ENCODE measurements at regions not wholly inside any gene's neighbourhood (a gene's known extent, or its start where the extent isn't known, plus 50 kb on each side); places are given as distances from the start of the nearest gene placed in this dataset.
A peak's percentile ranks its signal among the peaks of the same experiment; 100 is the strongest.

- Histone ChIP-seq H4K20me1 (ENCODE audit: insufficient read depth, low read length) (no peaks in the 10 kb centered on the region), H3K36me3 (replicated peaks in 1 of 2; ENCODE audit: control insufficient read depth in 1 of 2, insufficient read depth in 2 of 2, low read length in 2 of 2) (no peaks in the 10 kb centered on the region), H3K79me2 (ENCODE audit: insufficient read depth, low read length) (no peaks in the 10 kb centered on the region), H2AFZ (ENCODE audit: insufficient read depth, low read depth, low read length, poor library complexity, severe bottlenecking) (no peak overlapping the region), H3K4me1 (ENCODE audit: control insufficient read depth in 1 of 2, insufficient read depth in 2 of 2, low read length in 2 of 2) (no peaks in the 10 kb centered on the region), H3K27me3 (ENCODE audit: control insufficient read depth in 2 of 2, insufficient read depth in 2 of 2, low read length in 2 of 2) (peaks cover 93 to 100% of the 10 kb centered on the region in 2 donors), H3K9ac (ENCODE audit: insufficient read depth, low read length, poor library complexity, severe bottlenecking) (no peak overlapping the region), H3K9me3 (replicated peaks in 1 of 2; ENCODE audit: control insufficient read depth in 1 of 2, insufficient read depth in 1 of 2, low read length in 2 of 2) (peaks cover 0 to 29% of the 10 kb centered on the region in 2 donors), H3K27ac (ENCODE audit: low read depth in 1 of 2, low read length in 2 of 2) (no peak overlapping the region), H3K4me3 (replicated peaks in 1 of 3; ENCODE audit: low read depth in 2 of 3, low read length in 3 of 3) (no peak overlapping the region), H3K4me2 (replicated peaks; ENCODE audit: extremely low read depth, low read length, poor library complexity, severe bottlenecking) (no peak overlapping the region)
- no peaks in the 10 kb centered on the region for H3K4me1 Mint-ChIP-seq
- TF ChIP-seq CTCF (IDR thresholded peaks at IDR 0.05) = no peak
- peaks cover 92 to 96% (median 95%) of the 10 kb centered on the region in 3 donors for H3K27me3 Mint-ChIP-seq (ENCODE audit: low read depth in 3 of 3)
- intact Hi-C loops (cut with micrococcal nuclease) = loop anchor here in 1 of 2 donors (10.0 kb wide), 1 partner anchor 90 kb away; no protein-coding TSS in a partner anchor
- H3K9me3 Mint-ChIP-seq = peaks cover 0 to 20% (median 14%) of the 10 kb centered on the region in 7 donors
- WGBS (ENCODE audit: insufficient coverage) = 100% methylated on average over 2 of the region's 5 CpGs
- peak overlapping the region in 1 of 2 donors; percentile 68 for H3K4me3 Mint-ChIP-seq
- H3K36me3 Mint-ChIP-seq = peaks cover 0 to 2% of the 10 kb centered on the region in 2 donors
- DNase-seq = no peak
- no peak overlapping the region for H3K27ac Mint-ChIP-seq
Observed at GRCh38 chr13:99034333-99035085, 56.6 kb upstream of the DOCK9 start.

- no peaks in the 10 kb centered on the region for H3K4me1 Mint-ChIP-seq
- no peak for DNase-seq
- Histone ChIP-seq H2AFZ (ENCODE audit: insufficient read depth, low read depth, low read length, poor library complexity, severe bottlenecking) (no peak overlapping the region), H3K27ac (ENCODE audit: low read depth in 1 of 2, low read length in 2 of 2) (no peak overlapping the region), H3K9me3 (replicated peaks in 1 of 2; ENCODE audit: control insufficient read depth in 1 of 2, insufficient read depth in 1 of 2, low read length in 2 of 2) (peaks cover 0 to 29% of the 10 kb centered on the region in 2 donors), H3K36me3 (replicated peaks in 1 of 2; ENCODE audit: control insufficient read depth in 1 of 2, insufficient read depth in 2 of 2, low read length in 2 of 2) (no peaks in the 10 kb centered on the region), H3K4me2 (replicated peaks; ENCODE audit: extremely low read depth, low read length, poor library complexity, severe bottlenecking) (no peak overlapping the region), H4K20me1 (ENCODE audit: insufficient read depth, low read length) (no peaks in the 10 kb centered on the region), H3K9ac (ENCODE audit: insufficient read depth, low read length, poor library complexity, severe bottlenecking) (no peak overlapping the region), H3K27me3 (ENCODE audit: control insufficient read depth in 2 of 2, insufficient read depth in 2 of 2, low read length in 2 of 2) (peaks cover 93 to 100% of the 10 kb centered on the region in 2 donors), H3K4me3 (replicated peaks in 1 of 3; ENCODE audit: low read depth in 2 of 3, low read length in 3 of 3) (no peak overlapping the region), H3K4me1 (ENCODE audit: control insufficient read depth in 1 of 2, insufficient read depth in 2 of 2, low read length in 2 of 2) (no peaks in the 10 kb centered on the region), H3K79me2 (ENCODE audit: insufficient read depth, low read length) (no peaks in the 10 kb centered on the region)
- peaks cover 0 to 14% (median 10%) of the 10 kb centered on the region in 7 donors for H3K9me3 Mint-ChIP-seq
- H3K27ac Mint-ChIP-seq = no peak overlapping the region
- WGBS (ENCODE audit: insufficient coverage) = 93% methylated on average over 2 of the region's 5 CpGs
- H3K36me3 Mint-ChIP-seq = peaks cover 0 to 2% of the 10 kb centered on the region in 2 donors
- peak overlapping the region in 1 of 2 donors; percentile 68 for H3K4me3 Mint-ChIP-seq
- TF ChIP-seq CTCF (IDR thresholded peaks at IDR 0.05) = no peak
- intact Hi-C loops (cut with micrococcal nuclease) = loop anchor here in 1 of 2 donors (10.0 kb wide), 1 partner anchor 89 kb away; no protein-coding TSS in a partner anchor
- peaks cover 92 to 96% (median 95%) of the 10 kb centered on the region in 3 donors for H3K27me3 Mint-ChIP-seq (ENCODE audit: low read depth in 3 of 3)
Observed at GRCh38 chr13:99035715-99036114, 57.9 kb upstream of the DOCK9 start.

Measured in CD14-positive monocyte (primary cell).